ENCODE measurements at regions not wholly inside any gene's neighbourhood (a gene's known extent, or its start where the extent isn't known, plus 50 kb on each side); places are given as distances from the start of the nearest gene placed in this dataset.
"Not testable (repeated sequence)": the region's sequence is repeated elsewhere in the genome, so short reads cannot be mapped to it uniquely, and the experiment has no call there.

GRCh38 chr10:61197057-61197456 is 253.1 kb upstream of the RHOBTB1 start:
- Histone ChIP-seq H3K4me3 (ENCODE audit: insufficient read depth, low read depth, low read length) (no peak overlapping the region), H3K27ac (ENCODE audit: insufficient read depth, low read depth, low read length, poor library complexity, severe bottlenecking) (no peak overlapping the region), H3K4me1 (ENCODE audit: control insufficient read depth, insufficient read depth, low read length) (no peaks in the 10 kb centered on the region), H3K27me3 (ENCODE audit: control insufficient read depth, insufficient read depth, low read length, poor library complexity, severe bottlenecking) (no peaks in the 10 kb centered on the region), H3K36me3 (ENCODE audit: control insufficient read depth, insufficient read depth, low read length) (no peaks in the 10 kb centered on the region), H3K9me3 (ENCODE audit: control insufficient read depth, low read length) (peaks cover 2% of the 10 kb centered on the region)
- WGBS, 2 experiments, result 85 to 96% methylated on average over 1 of the region's 1 CpG

DNA sequence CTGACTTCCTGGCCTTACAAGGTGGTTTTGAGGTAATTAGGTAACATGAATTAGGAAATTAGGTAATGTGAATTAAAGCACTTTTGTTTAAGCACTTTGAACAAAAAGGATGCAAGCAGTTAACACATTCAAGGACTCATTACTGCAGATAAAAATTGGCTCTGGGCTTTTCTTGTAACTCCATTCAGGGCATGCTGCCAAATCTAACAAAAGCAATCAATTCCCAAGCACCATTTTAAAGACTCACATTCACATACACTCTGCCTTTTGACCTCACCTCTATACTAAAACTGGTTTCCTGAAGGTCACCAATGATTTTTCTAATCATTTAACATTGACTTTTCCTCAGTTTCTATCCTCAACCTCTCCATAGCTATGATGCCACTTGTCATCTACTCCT is 251.2 kb upstream of the RHOBTB1 start:
- no peaks in the 10 kb centered on the region for H3K36me3 ChIP-seq (ENCODE audit: control insufficient read depth, insufficient read depth, low read length)
- H3K4me1 ChIP-seq (ENCODE audit: control insufficient read depth, insufficient read depth, low read length), result no peaks in the 10 kb centered on the region
- no peak overlapping the region for H3K27ac ChIP-seq (ENCODE audit: insufficient read depth, low read depth, low read length, poor library complexity, severe bottlenecking)
- H3K9me3 ChIP-seq (ENCODE audit: control insufficient read depth, low read length), result peaks cover 2% of the 10 kb centered on the region
- H3K27me3 ChIP-seq (ENCODE audit: control insufficient read depth, insufficient read depth, low read length, poor library complexity, severe bottlenecking), result no peaks in the 10 kb centered on the region
- no peak overlapping the region for H3K4me3 ChIP-seq (ENCODE audit: insufficient read depth, low read depth, low read length)

DNA sequence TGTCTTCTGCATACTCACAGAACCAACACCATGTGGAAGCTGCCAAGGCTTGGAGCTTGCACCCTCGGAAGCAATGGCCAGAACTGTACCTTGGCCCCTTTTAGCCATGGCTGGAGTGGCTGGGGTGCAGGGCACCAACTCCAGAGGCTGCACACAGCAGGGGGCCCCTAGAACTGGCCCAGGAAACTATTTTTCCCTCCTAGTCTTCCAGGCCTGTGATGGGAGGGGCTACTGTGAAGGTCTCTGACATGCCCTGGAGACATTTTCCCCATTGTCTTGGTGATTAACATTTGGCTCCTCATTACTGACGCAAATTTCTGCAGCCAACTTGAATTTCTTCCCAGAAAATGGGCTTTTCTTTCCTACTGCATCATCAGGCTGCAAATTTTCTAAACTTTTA is 248.6 kb upstream of the RHOBTB1 start:
- H3K4me1 ChIP-seq (ENCODE audit: control insufficient read depth, insufficient read depth, low read length); H3K4me3 ChIP-seq (ENCODE audit: insufficient read depth, low read depth, low read length); H3K36me3 ChIP-seq (ENCODE audit: control insufficient read depth, insufficient read depth, low read length); H3K27ac ChIP-seq (ENCODE audit: insufficient read depth, low read depth, low read length, poor library complexity, severe bottlenecking); H3K9me3 ChIP-seq (ENCODE audit: control insufficient read depth, low read length); H3K27me3 ChIP-seq (ENCODE audit: control insufficient read depth, insufficient read depth, low read length, poor library complexity, severe bottlenecking): not testable (repeated sequence)
- WGBS, 2 experiments, result 89 to 92% methylated on average over 2 of the region's 2 CpGs

GRCh38 chr10:61192042-61192441 is 248.1 kb upstream of the RHOBTB1 start:
- no peaks in the 10 kb centered on the region for H3K4me1 ChIP-seq (ENCODE audit: control insufficient read depth, insufficient read depth, low read length)
- H3K27me3 ChIP-seq (ENCODE audit: control insufficient read depth, insufficient read depth, low read length, poor library complexity, severe bottlenecking), result no peaks in the 10 kb centered on the region
- no peak overlapping the region for H3K27ac ChIP-seq (ENCODE audit: insufficient read depth, low read depth, low read length, poor library complexity, severe bottlenecking)
- H3K9me3 ChIP-seq (ENCODE audit: control insufficient read depth, low read length), result peaks cover 2% of the 10 kb centered on the region
- H3K4me3 ChIP-seq (ENCODE audit: insufficient read depth, low read depth, low read length), result no peak overlapping the region
- H3K36me3 ChIP-seq (ENCODE audit: control insufficient read depth, insufficient read depth, low read length), result no peaks in the 10 kb centered on the region
- WGBS, 2 experiments, result 91 to 94% methylated on average over 3 of the region's 3 CpGs

- Histone ChIP-seq H3K27ac (ENCODE audit: insufficient read depth, low read depth, low read length, poor library complexity, severe bottlenecking) (no peak overlapping the region), H3K9me3 (ENCODE audit: control insufficient read depth, low read length) (peaks cover 2% of the 10 kb centered on the region), H3K4me3 (ENCODE audit: insufficient read depth, low read depth, low read length) (no peak overlapping the region), H3K36me3 (ENCODE audit: control insufficient read depth, insufficient read depth, low read length) (no peaks in the 10 kb centered on the region), H3K27me3 (ENCODE audit: control insufficient read depth, insufficient read depth, low read length, poor library complexity, severe bottlenecking) (no peaks in the 10 kb centered on the region), H3K4me1 (ENCODE audit: control insufficient read depth, insufficient read depth, low read length) (no peaks in the 10 kb centered on the region)
- WGBS, 2 experiments, result 100% methylated on average over 1 to 2 of the region's 2 CpGs
These were observed 245.9 kb upstream of the RHOBTB1 start for GRCh38 chr10:61189912-61190311.

DNA sequence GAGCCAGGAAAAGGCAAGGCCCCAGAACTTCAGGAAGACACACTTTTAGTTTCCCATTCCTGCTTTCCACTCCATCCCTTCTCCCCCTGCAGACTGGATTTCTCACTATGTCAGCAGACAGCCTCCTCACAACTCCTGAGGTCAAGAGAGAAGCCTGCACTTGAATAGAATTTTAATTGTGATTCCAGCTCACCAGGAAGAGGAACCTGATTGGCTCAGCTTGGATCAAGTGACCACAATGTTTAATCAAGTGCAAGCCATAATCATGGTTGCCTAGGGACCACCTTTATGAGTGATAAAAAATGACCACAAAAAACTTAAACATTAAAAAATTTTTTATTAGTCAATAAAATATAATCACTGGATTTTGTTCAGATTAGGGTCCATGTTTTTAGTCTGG is 244.7 kb upstream of the RHOBTB1 start:
- Histone ChIP-seq H3K36me3 (ENCODE audit: control insufficient read depth, insufficient read depth, low read length) (no peaks in the 10 kb centered on the region), H3K27me3 (ENCODE audit: control insufficient read depth, insufficient read depth, low read length, poor library complexity, severe bottlenecking) (no peaks in the 10 kb centered on the region), H3K4me3 (ENCODE audit: insufficient read depth, low read depth, low read length) (no peak overlapping the region), H3K4me1 (ENCODE audit: control insufficient read depth, insufficient read depth, low read length) (no peaks in the 10 kb centered on the region), H3K9me3 (ENCODE audit: control insufficient read depth, low read length) (peaks cover 2% of the 10 kb centered on the region), H3K27ac (ENCODE audit: insufficient read depth, low read depth, low read length, poor library complexity, severe bottlenecking) (no peak overlapping the region)

- H3K36me3 ChIP-seq (ENCODE audit: control insufficient read depth, insufficient read depth, low read length), result no peaks in the 10 kb centered on the region
- H3K9me3 ChIP-seq (ENCODE audit: control insufficient read depth, low read length), result peaks cover 2% of the 10 kb centered on the region
These were observed 244.1 kb upstream of the RHOBTB1 start for GRCh38 chr10:61188101-61188500.

DNA sequence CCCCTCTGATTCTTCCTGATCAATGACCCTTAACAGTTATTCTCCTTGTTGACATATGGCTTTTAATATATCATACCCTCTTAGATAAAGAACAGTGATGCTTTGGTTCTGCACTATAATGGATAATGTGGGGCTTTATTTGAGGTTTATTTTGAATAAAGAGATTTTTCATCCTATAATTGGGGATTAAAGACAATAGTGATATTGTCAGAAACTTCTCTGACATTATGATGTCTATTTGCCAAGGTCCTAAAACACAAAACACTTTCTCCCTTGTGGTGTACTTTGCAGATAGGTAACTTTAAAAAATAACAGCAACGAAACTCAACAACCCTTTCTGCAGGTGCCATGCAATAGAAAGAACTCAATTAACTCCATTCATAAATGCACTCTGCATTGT is 243.6 kb upstream of the RHOBTB1 start:
- no peak overlapping the region for H3K27ac ChIP-seq (ENCODE audit: insufficient read depth, low read depth, low read length, poor library complexity, severe bottlenecking)
- H3K4me1 ChIP-seq (ENCODE audit: control insufficient read depth, insufficient read depth, low read length), result no peaks in the 10 kb centered on the region
- 89 to 90% methylated on average over 1 of the region's 1 CpG for WGBS, 2 experiments
- H3K36me3 ChIP-seq (ENCODE audit: control insufficient read depth, insufficient read depth, low read length), result no peaks in the 10 kb centered on the region
- H3K27me3 ChIP-seq (ENCODE audit: control insufficient read depth, insufficient read depth, low read length, poor library complexity, severe bottlenecking), result no peaks in the 10 kb centered on the region
- H3K4me3 ChIP-seq (ENCODE audit: insufficient read depth, low read depth, low read length), result no peak overlapping the region
- H3K9me3 ChIP-seq (ENCODE audit: control insufficient read depth, low read length), result peaks cover 2% of the 10 kb centered on the region

More at GRCh38 chr10:61188101-61188500, 244.1 kb upstream of the RHOBTB1 start:
- no peak overlapping the region for H3K4me3 ChIP-seq (ENCODE audit: insufficient read depth, low read depth, low read length)
- no peaks in the 10 kb centered on the region for H3K27me3 ChIP-seq (ENCODE audit: control insufficient read depth, insufficient read depth, low read length, poor library complexity, severe bottlenecking)
- no peak overlapping the region for H3K27ac ChIP-seq (ENCODE audit: insufficient read depth, low read depth, low read length, poor library complexity, severe bottlenecking)
- H3K4me1 ChIP-seq (ENCODE audit: control insufficient read depth, insufficient read depth, low read length), result no peaks in the 10 kb centered on the region

GRCh38 chr10:61186408-61186807 is 242.4 kb upstream of the RHOBTB1 start:
- H3K36me3 ChIP-seq (ENCODE audit: control insufficient read depth, insufficient read depth, low read length), result no peaks in the 10 kb centered on the region
- H3K4me1 ChIP-seq (ENCODE audit: control insufficient read depth, insufficient read depth, low read length), result no peaks in the 10 kb centered on the region
- H3K27ac ChIP-seq (ENCODE audit: insufficient read depth, low read depth, low read length, poor library complexity, severe bottlenecking), result no peak overlapping the region
- 86 to 97% methylated on average over 8 of the region's 8 CpGs for WGBS, 2 experiments
- no peaks in the 10 kb centered on the region for H3K27me3 ChIP-seq (ENCODE audit: control insufficient read depth, insufficient read depth, low read length, poor library complexity, severe bottlenecking)
- H3K9me3 ChIP-seq (ENCODE audit: control insufficient read depth, low read length), result no peaks in the 10 kb centered on the region
- no peak overlapping the region for H3K4me3 ChIP-seq (ENCODE audit: insufficient read depth, low read depth, low read length)

GRCh38 chr10:61184429-61184828 is 240.4 kb upstream of the RHOBTB1 start:
- Histone ChIP-seq H3K4me3 (ENCODE audit: insufficient read depth, low read depth, low read length) (no peak overlapping the region), H3K27ac (ENCODE audit: insufficient read depth, low read depth, low read length, poor library complexity, severe bottlenecking) (no peak overlapping the region)
- WGBS, 2 experiments, result 88 to 92% methylated on average over 1 to 2 of the region's 2 CpGs

DNA sequence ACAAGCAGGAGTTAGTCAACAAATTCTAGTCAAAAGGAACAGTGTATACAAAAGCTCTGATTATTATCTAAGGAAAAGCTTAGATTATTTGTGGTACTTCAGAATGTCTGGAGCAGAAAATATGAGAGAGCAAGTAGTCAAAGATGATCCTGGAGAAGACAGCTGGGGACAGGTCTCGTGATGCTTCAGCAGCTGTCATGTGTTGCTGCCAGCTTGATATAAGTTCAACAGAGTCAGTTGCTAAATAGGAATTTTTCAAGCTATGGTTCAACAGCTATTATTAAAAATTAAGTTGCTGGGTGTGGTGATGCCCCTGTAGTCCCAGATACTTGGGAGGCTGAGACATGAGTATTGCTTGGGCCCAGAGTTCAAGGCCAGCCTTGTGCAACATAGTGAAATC is 240.0 kb upstream of the RHOBTB1 start:
- H3K4me1 ChIP-seq (ENCODE audit: control insufficient read depth, insufficient read depth, low read length), result no peaks in the 10 kb centered on the region
- WGBS, 2 experiments, result 92 to 95% methylated on average over 1 of the region's 1 CpG
- H3K27me3 ChIP-seq (ENCODE audit: control insufficient read depth, insufficient read depth, low read length, poor library complexity, severe bottlenecking), result no peaks in the 10 kb centered on the region
- H3K9me3 ChIP-seq (ENCODE audit: control insufficient read depth, low read length), result no peaks in the 10 kb centered on the region
- H3K36me3 ChIP-seq (ENCODE audit: control insufficient read depth, insufficient read depth, low read length), result no peaks in the 10 kb centered on the region
- no peak overlapping the region for H3K4me3 ChIP-seq (ENCODE audit: insufficient read depth, low read depth, low read length)
- no peak overlapping the region for H3K27ac ChIP-seq (ENCODE audit: insufficient read depth, low read depth, low read length, poor library complexity, severe bottlenecking)

More at GRCh38 chr10:61184429-61184828, 240.4 kb upstream of the RHOBTB1 start:
- Histone ChIP-seq H3K4me1 (ENCODE audit: control insufficient read depth, insufficient read depth, low read length) (no peaks in the 10 kb centered on the region), H3K36me3 (ENCODE audit: control insufficient read depth, insufficient read depth, low read length) (no peaks in the 10 kb centered on the region), H3K9me3 (ENCODE audit: control insufficient read depth, low read length) (no peaks in the 10 kb centered on the region), H3K27me3 (ENCODE audit: control insufficient read depth, insufficient read depth, low read length, poor library complexity, severe bottlenecking) (no peaks in the 10 kb centered on the region)

Measured in ectodermal cell (in vitro differentiated cells).